ENCODE measurements at regions not wholly inside any gene's neighbourhood (a gene's known extent, or its start where the extent isn't known, plus 50 kb on each side); places are given as distances from the start of the nearest gene placed in this dataset.

DNA sequence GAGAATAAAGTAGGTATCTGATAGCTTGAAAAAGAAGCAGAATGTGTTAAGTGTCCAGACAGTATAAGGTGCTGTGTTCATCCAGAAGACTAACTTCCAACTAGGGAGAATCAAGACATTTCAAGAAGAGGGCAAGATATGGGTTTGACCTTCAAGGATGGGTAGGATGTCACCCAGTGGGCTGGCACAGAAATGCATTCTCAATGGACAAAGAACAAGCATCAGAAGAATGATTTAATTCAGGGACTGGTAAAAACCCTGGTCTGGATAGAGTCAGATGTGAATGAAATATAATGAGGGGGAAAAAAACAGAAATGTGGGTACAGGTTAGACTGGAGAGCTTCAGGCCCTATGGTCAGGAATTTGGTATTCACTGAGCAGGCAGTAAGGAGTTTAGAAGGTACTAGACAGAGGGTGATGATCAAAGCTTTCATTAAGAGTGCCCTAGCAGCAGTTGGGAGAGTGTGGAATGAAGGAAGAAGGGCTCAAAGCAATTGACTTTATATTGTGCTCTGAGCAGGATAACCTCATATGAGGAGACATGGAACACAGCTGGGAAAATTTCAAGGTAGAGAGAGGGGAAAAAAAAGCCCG, 180.7 kb upstream of the ANK3 start:
- TF ChIP-seq, protein P1, sequence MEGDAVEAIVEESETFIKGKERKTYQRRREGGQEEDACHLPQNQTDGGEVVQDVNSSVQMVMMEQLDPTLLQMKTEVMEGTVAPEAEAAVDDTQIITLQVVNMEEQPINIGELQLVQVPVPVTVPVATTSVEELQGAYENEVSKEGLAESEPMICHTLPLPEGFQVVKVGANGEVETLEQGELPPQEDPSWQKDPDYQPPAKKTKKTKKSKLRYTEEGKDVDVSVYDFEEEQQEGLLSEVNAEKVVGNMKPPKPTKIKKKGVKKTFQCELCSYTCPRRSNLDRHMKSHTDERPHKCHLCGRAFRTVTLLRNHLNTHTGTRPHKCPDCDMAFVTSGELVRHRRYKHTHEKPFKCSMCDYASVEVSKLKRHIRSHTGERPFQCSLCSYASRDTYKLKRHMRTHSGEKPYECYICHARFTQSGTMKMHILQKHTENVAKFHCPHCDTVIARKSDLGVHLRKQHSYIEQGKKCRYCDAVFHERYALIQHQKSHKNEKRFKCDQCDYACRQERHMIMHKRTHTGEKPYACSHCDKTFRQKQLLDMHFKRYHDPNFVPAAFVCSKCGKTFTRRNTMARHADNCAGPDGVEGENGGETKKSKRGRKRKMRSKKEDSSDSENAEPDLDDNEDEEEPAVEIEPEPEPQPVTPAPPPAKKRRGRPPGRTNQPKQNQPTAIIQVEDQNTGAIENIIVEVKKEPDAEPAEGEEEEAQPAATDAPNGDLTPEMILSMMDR (IDR thresholded peaks at IDR 0.05; ENCODE audit: low read length, missing control alignments) = no peak
- H3K4me3 ChIP-seq (replicated peaks; ENCODE audit: low read depth, low read length) = no peak overlapping the region
- DNase-seq (ENCODE audit: low read depth) = no peak

DNA sequence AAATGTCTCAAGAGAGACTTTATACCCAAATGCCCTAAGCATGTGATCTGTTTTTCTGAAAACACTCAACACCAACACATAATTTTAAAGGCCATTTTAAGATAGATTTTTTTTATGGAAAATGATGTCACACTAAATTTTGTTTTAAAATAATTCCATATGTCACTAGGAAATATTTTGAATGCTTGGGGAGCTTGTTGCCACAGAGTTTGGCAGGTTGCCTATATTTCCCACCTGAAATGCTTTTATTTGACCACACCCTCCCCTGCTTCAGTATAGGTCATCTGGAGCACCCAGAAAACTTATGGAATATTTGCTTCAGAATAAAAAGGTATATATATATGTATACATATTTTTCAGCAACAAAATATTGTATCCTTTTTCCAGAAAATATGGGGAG, 180.0 kb upstream of the ANK3 start:
- DNase-seq (ENCODE audit: low read depth) = no peak
- TF ChIP-seq, protein P1 (IDR thresholded peaks at IDR 0.05; ENCODE audit: low read length, missing control alignments) = no peak
- H3K4me3 ChIP-seq (replicated peaks; ENCODE audit: low read depth, low read length) = no peak overlapping the region

DNA sequence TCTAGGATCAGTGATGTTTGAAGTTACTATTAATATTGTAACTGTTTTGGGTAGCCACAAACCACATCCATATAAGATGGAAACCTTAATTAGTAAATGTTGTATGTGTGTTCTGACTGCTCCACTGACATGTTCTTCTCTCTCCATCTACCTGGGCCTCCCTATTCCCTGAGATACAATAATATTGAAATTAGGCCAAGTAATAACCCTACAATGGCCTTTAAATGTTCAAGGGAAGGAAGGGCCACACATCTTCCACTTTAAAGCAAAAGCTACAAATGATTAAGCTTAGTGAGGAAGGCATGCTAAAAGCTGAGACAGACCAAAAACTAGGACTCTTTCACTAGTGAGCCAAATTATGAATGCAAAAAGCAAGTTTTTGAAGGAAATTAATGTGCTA, 176.4 kb upstream of the ANK3 start:
- no peak for DNase-seq (ENCODE audit: low read depth)
- H3K4me3 ChIP-seq (replicated peaks; ENCODE audit: low read depth, low read length) = no peak overlapping the region
- TF ChIP-seq, protein P1 (IDR thresholded peaks at IDR 0.05; ENCODE audit: low read length, missing control alignments) = no peak

DNA sequence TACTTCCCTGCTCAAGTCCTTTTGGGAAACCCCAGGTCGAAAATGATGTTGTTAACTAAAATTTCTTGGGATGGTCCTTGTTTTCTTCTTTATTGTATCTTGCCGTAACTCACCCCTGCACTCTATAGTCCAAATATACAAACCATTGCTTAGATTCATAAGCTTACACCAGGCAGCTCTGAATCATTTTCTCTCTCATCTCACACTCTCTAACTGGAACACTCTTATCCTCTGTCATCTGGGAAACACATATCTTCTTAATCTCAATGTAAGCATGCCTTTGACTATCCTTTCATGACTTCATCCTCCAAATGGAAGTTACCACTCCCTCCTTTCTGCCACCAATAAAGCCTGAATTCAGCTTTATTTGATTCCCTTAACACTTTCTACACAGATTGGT, 175.8 kb upstream of the ANK3 start:
- TF ChIP-seq, protein P1 (IDR thresholded peaks at IDR 0.05; ENCODE audit: low read length, missing control alignments) = no peak
- DNase-seq (ENCODE audit: low read depth) = no peak
- no peak overlapping the region for H3K4me3 ChIP-seq (replicated peaks; ENCODE audit: low read depth, low read length)

DNA sequence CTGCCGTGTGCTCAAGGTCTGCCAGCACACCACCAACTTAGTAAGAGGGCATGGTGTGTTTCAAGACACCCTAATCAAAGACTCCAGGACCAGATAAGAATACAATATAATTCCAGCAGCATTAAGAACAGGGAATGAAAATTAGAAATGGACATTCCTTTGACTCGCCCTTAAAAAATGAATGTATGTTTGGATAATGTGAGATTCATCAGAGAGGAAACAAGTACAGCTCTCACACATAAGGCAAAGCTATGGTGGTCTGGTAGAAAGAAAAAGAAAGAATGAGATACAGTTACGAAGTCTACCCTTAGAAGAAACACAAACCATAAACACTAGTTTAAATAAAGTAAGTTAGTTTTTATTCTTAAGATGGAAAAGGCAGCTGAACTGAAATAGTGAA, 174.8 kb upstream of the ANK3 start:
- no peak for DNase-seq (ENCODE audit: low read depth)
- TF ChIP-seq, protein P1 (IDR thresholded peaks at IDR 0.05; ENCODE audit: low read length, missing control alignments) = no peak

DNA sequence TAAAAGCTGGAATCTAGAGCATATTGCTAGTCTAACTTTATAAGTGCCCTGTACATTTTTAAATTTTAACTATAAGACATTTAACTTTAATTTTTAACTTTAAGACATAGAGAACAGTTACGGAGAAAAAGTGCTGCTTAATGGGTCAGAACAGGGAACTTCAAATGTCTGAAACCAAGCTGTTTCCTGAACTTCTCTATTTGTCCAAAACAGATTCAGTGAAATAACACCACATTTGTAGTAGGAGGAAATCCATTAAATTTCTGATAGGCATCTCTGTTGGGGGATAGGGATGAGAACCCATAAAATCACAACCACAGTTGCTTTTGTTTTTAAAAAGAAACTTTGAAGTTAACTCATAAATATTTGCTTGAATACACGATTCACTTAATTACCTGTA, 170.8 kb upstream of the ANK3 start:
- DNase-seq (ENCODE audit: low read depth) = no peak
- TF ChIP-seq, protein P1 (IDR thresholded peaks at IDR 0.05; ENCODE audit: low read length, missing control alignments) = no peak

More for the DNA sequence above, 174.8 kb upstream of the ANK3 start:
- no peak overlapping the region for H3K4me3 ChIP-seq (replicated peaks; ENCODE audit: low read depth, low read length)

DNA sequence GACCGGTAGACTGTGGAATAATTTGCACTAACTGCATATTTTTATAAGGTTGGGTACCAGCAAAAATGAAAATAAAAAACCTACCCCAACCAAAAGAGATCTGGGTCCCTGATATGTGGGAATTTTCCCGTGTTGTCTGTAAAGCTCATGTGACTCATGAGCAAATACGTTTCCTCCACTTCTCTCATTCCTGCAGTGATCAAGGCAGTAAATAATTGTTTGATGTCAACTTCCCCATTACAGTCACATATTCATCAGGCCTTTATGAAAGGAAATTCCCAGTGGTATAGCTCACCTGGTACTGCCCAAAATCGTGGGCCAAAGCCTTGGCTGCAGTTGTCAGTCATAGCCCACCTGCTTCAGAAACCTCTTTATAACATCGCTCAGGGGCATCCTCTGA, 166.0 kb upstream of the ANK3 start:
- TF ChIP-seq, protein P1 (IDR thresholded peaks at IDR 0.05; ENCODE audit: low read length, missing control alignments) = no peak
- no peak overlapping the region for H3K4me3 ChIP-seq (replicated peaks; ENCODE audit: low read depth, low read length)
- no peak for DNase-seq (ENCODE audit: low read depth)

More for the DNA sequence above, 170.8 kb upstream of the ANK3 start:
- H3K4me3 ChIP-seq (replicated peaks; ENCODE audit: low read depth, low read length) = no peak overlapping the region

Measured in fibroblast of pulmonary artery (primary cell).